ENCODE measurements at regions not wholly inside any gene's neighbourhood (a gene's known extent, or its start where the extent isn't known, plus 50 kb on each side); places are given as distances from the start of the nearest gene placed in this dataset.

GRCh38 chr13:56201834-56202233, 938.9 kb upstream of the PRR20A start:
- Histone ChIP-seq H3K4me1 (ENCODE audit: control insufficient read depth, insufficient read depth, low read length) (no peaks in the 10 kb centered on the region), H3K9me3 (ENCODE audit: control insufficient read depth, insufficient read depth, low read depth, low read length) (no peaks in the 10 kb centered on the region), H3K36me3 (ENCODE audit: control insufficient read depth in 2 of 2, insufficient read depth in 1 of 2, low read length in 2 of 2) (no peaks in the 10 kb centered on the region), H3K27ac (ENCODE audit: extremely low read depth, low read depth, low read length) (no peak overlapping the region), H3K4me3 (ENCODE audit: low read depth, low read length) (no peak overlapping the region)
- CTCF ChIA-PET: no interaction called here
- POLR2A ChIA-PET: no interaction called here
- TF ChIP-seq HIC1 (tag by site-specific recombination; IDR thresholded peaks at IDR 0.05) (no peak), ZSCAN23 (tag by site-specific recombination; IDR thresholded peaks at IDR 0.05) (no peak), ELK4 (IDR thresholded peaks at IDR 0.05; ENCODE audit: borderline replicate concordance, low read depth, low read length) (no peak), ZNF416 (tag by site-specific recombination; IDR thresholded peaks at IDR 0.05) (no peak), ZNF24 (tag by site-specific recombination; IDR thresholded peaks at IDR 0.05) (no peak), ZNF747 (tag by site-specific recombination; IDR thresholded peaks at IDR 0.05) (no peak), ZBTB17 (tag by site-specific recombination; IDR thresholded peaks at IDR 0.05) (no peak), ZNF513 (tag by site-specific recombination; IDR thresholded peaks at IDR 0.05) (no peak), OVOL3 (tag by site-specific recombination; IDR thresholded peaks at IDR 0.05) (no peak), KLF10 (tag by site-specific recombination; IDR thresholded peaks at IDR 0.05) (no peak), ZNF776 (tag by site-specific recombination; IDR thresholded peaks at IDR 0.05; ENCODE audit: borderline replicate concordance) (no peak), ZNF146 (tag by site-specific recombination; IDR thresholded peaks at IDR 0.05) (no peak)

GRCh38 chr13:56216221-56216620, 924.5 kb upstream of the PRR20A start:
- Histone ChIP-seq H3K4me3 (ENCODE audit: low read depth, low read length) (no peak overlapping the region), H3K36me3 (ENCODE audit: control insufficient read depth in 2 of 2, insufficient read depth in 1 of 2, low read length in 2 of 2) (no peaks in the 10 kb centered on the region), H3K27ac (ENCODE audit: extremely low read depth, low read depth, low read length) (no peak overlapping the region), H3K9me3 (ENCODE audit: control insufficient read depth, insufficient read depth, low read depth, low read length) (no peaks in the 10 kb centered on the region), H3K4me1 (ENCODE audit: control insufficient read depth, insufficient read depth, low read length) (no peaks in the 10 kb centered on the region)
- ChIA-PET CTCF (no interaction called here), POLR2A (no interaction called here)
- no peak for TF ChIP-seq ZNF19 (tag by site-specific recombination; IDR thresholded peaks at IDR 0.05; ENCODE audit: low read depth)
- TF ChIP-seq ZNF214 (tag by site-specific recombination; IDR thresholded peaks at IDR 0.05; ENCODE audit: borderline replicate concordance): no peak
- no peak for TF ChIP-seq SETDB1 (IDR thresholded peaks at IDR 0.05; ENCODE audit: insufficient read length, low read length)
- TF ChIP-seq ZNF664 (tag by site-specific recombination; IDR thresholded peaks at IDR 0.05): no peak
- no peak for TF ChIP-seq ZNF140 (tag by site-specific recombination; IDR thresholded peaks at IDR 0.05)
- no peak for TF ChIP-seq ZNF366 (tag by site-specific recombination; conservative IDR thresholded peaks at IDR 0.05)
- TF ChIP-seq ZNF223 (tag by site-specific recombination; IDR thresholded peaks at IDR 0.05): no peak
- TF ChIP-seq ZNF292 (tag by site-specific recombination; IDR thresholded peaks at IDR 0.05; ENCODE audit: borderline replicate concordance, low read depth): no peak
- TF ChIP-seq ZNF830 (tag by site-specific recombination; IDR thresholded peaks at IDR 0.05; ENCODE audit: low read depth): no peak
- no peak for TF ChIP-seq HOXA7 (CRISPR knock-in tag; IDR thresholded peaks at IDR 0.05; ENCODE audit: borderline replicate concordance)
- TF ChIP-seq ZNF280C (tag by site-specific recombination; IDR thresholded peaks at IDR 0.05): no peak
- TF ChIP-seq ZNF670 (tag by site-specific recombination; IDR thresholded peaks at IDR 0.05; ENCODE audit: low read depth): no peak
